WTC11 (cell line): ENCODE measurements at regions not wholly inside any gene's neighbourhood (a gene's known extent, or its start where the extent isn't known, plus 50 kb on each side); places are given as distances from the start of the nearest gene placed in this dataset.
A peak's percentile ranks its signal among the peaks of the same experiment; 100 is the strongest.

Experiments
- ATAC-seq: fragments of 200-7000 bp; cut with Tn5 transposase; 2 replicates; pipeline ENCODE4 v1.10.0; 2021; ENCODE audit warnings: mild to moderate bottlenecking, moderate library complexity
- CTCF ChIA-PET: fragments of 300-600 bp; sonication (Branson Sonifier 250); formaldehyde crosslinking; loops from one replicate; lab custom pipeline; 2021; ENCODE audit warnings: antibody characterized with exemption; lab: Charles Lee
- POLR2A ChIA-PET: fragments of 350-600 bp; sonication (Branson Sonifier 250); formaldehyde crosslinking; loops from one replicate; lab custom pipeline; 2021; ENCODE audit warnings: antibody characterized with exemption; lab: Charles Lee
- DNase-seq: peaks from one replicate; pipeline ENCODE4 v3.0.0; 2021; ENCODE audit warnings: low spot score
- H3K27ac Mint-ChIP-seq: 2 replicates; pipeline ENCODE4 v1.8.0; 2021; ENCODE audit warnings: mixed read lengths
- H3K27me3 Mint-ChIP-seq: 2 replicates; pipeline ENCODE4 v1.8.0; 2021; ENCODE audit warnings: low read depth, mild to moderate bottlenecking, moderate library complexity, mixed read lengths
- H3K36me3 Mint-ChIP-seq: 2 replicates; pipeline ENCODE4 v1.8.0; 2021; ENCODE audit warnings: mixed read lengths
- H3K4me1 Mint-ChIP-seq: 2 replicates; pipeline ENCODE4 v1.8.0; 2022; ENCODE audit warnings: mixed read lengths
- H3K4me3 Mint-ChIP-seq: 2 replicates; pipeline ENCODE4 v1.8.0; 2021; ENCODE audit warnings: mild to moderate bottlenecking, moderate library complexity, mixed read lengths
- H3K9me3 Mint-ChIP-seq: 2 replicates; pipeline ENCODE4 v1.8.0; 2021; ENCODE audit warnings: mixed read lengths
- AFF4 ChIP-seq: sonication (generic); formaldehyde crosslinking; IDR thresholded peaks from 2 replicates; pipeline ENCODE4 v1.8.1; 2023; ENCODE audit warnings: mild to moderate bottlenecking, missing genetic modification reagents, borderline replicate concordance
- CDX4 ChIP-seq: fragments of 250-450 bp; sonication (Bioruptor Pico); IDR thresholded peaks from 2 replicates; pipeline ENCODE4 v1.9.0; 2021; ENCODE audit warnings: moderate library complexity, mild to moderate bottlenecking, inconsistent platforms, borderline replicate concordance
- CREB1 ChIP-seq: sonication (generic); formaldehyde crosslinking; IDR thresholded peaks from 2 replicates; pipeline ENCODE4 v1.8.0; 2023; ENCODE audit warnings: mild to moderate bottlenecking, missing genetic modification reagents
- E2F5 ChIP-seq: sonication (generic); formaldehyde crosslinking; IDR thresholded peaks from 2 replicates; pipeline ENCODE4 v1.8.1; 2022; ENCODE audit warnings: mild to moderate bottlenecking, moderate library complexity, missing genetic modification reagents
- ELF4 ChIP-seq: sonication (generic); formaldehyde crosslinking; IDR thresholded peaks from 2 replicates; pipeline ENCODE4 v1.8.1; 2022; ENCODE audit warnings: low read depth, mild to moderate bottlenecking, moderate library complexity, missing genetic modification reagents
- EMX1 ChIP-seq: fragments of 250-450 bp; sonication (Bioruptor Pico); IDR thresholded peaks from 2 replicates; pipeline ENCODE4 v1.8.0; 2021; ENCODE audit warnings: mild to moderate bottlenecking
- FOXP1 ChIP-seq: sonication (generic); formaldehyde crosslinking; IDR thresholded peaks from 2 replicates; pipeline ENCODE4 v1.8.0; 2022; ENCODE audit warnings: missing genetic modification reagents, mild to moderate bottlenecking, moderate library complexity, borderline replicate concordance
- FOXP4 ChIP-seq: sonication (generic); formaldehyde crosslinking; IDR thresholded peaks from 2 replicates; pipeline ENCODE4 v1.8.0; 2022; ENCODE audit warnings: mild to moderate bottlenecking, missing genetic modification reagents
- HMGXB4 ChIP-seq: sonication (generic); formaldehyde crosslinking; IDR thresholded peaks from 2 replicates; pipeline ENCODE4 v1.8.1; 2023; ENCODE audit warnings: mild to moderate bottlenecking, moderate library complexity, missing genetic modification reagents
- IRF2 ChIP-seq: sonication (generic); formaldehyde crosslinking; IDR thresholded peaks from 2 replicates; pipeline ENCODE4 v1.8.0; 2022; ENCODE audit warnings: low read depth, missing genetic modification reagents, borderline replicate concordance
- MAX ChIP-seq: sonication (generic); formaldehyde crosslinking; IDR thresholded peaks from 2 replicates; pipeline ENCODE4 v1.8.0; 2022; ENCODE audit warnings: mild to moderate bottlenecking, missing genetic modification reagents
- NR3C1 ChIP-seq: sonication (generic); formaldehyde crosslinking; conservative IDR thresholded peaks from 2 replicates; pipeline ENCODE4 v1.8.1; 2023; ENCODE audit warnings: low read depth, mild to moderate bottlenecking, missing genetic modification reagents
- SOX15 ChIP-seq: fragments of 250-450 bp; sonication (Bioruptor Pico); IDR thresholded peaks from 2 replicates; pipeline ENCODE4 v1.9.0; 2021; ENCODE audit warnings: mild to moderate bottlenecking
- STAT6 ChIP-seq: sonication (generic); formaldehyde crosslinking; conservative IDR thresholded peaks from 2 replicates; pipeline ENCODE4 v1.8.1; 2023; ENCODE audit warnings: mild to moderate bottlenecking, low read depth, missing genetic modification reagents, moderate library complexity
- ZMAT4 ChIP-seq: fragments of 250-450 bp; sonication (Bioruptor Pico); IDR thresholded peaks from 2 replicates; pipeline ENCODE4 v1.9.0; 2021; ENCODE audit warnings: mild to moderate bottlenecking
- ZNF138 ChIP-seq: sonication (generic); formaldehyde crosslinking; conservative IDR thresholded peaks from 2 replicates; pipeline ENCODE4 v1.8.1; 2022; ENCODE audit warnings: mild to moderate bottlenecking, moderate library complexity, missing genetic modification reagents
- ZNF425 ChIP-seq: fragments of 250-450 bp; sonication (Bioruptor Pico); conservative IDR thresholded peaks from 2 replicates; pipeline ENCODE4 v1.9.0; 2021; ENCODE audit warnings: mild to moderate bottlenecking
- ZNF512 ChIP-seq: sonication (generic); formaldehyde crosslinking; IDR thresholded peaks from 2 replicates; pipeline ENCODE4 v1.8.1; 2022; ENCODE audit warnings: missing genetic modification reagents, borderline replicate concordance

- Mint-ChIP-seq H3K27ac (no peak overlapping the region), H3K36me3 (no peaks in the 10 kb centered on the region), H3K27me3 (peaks cover 5% of the 10 kb centered on the region), H3K4me1 (peaks cover 61% of the 10 kb centered on the region), H3K9me3 (peaks cover 4% of the 10 kb centered on the region), H3K4me3 (no peak overlapping the region; the same call in 1 of the 2 replicates)
- ATAC-seq, result no peak
- ChIA-PET CTCF (interaction anchor here (0.6 to 0.7 kb wide), 2 partner anchors 205 to 625 kb away, joined by 3 to 4 read pairs; no protein-coding TSS in a partner anchor), POLR2A (no interaction called here)
- DNase-seq, result no peak
- TF ChIP-seq ELF4 (no peak), STAT6 (no peak), HMGXB4 (CRISPR knock-in tag) (no peak), FOXP1 (CRISPR knock-in tag) (no peak), CREB1 (no peak), SOX15 (CRISPR knock-in tag) (no peak), FOXP4 (no peak), EMX1 (CRISPR knock-in tag) (no peak), MAX (CRISPR knock-in tag) (no peak), ZNF138 (CRISPR knock-in tag) (no peak), IRF2 (CRISPR knock-in tag) (no peak), E2F5 (CRISPR knock-in tag) (no peak)
Measured at GRCh38 chr10:62503872-62504271, 129.7 kb downstream of the ZNF365 start.

GRCh38 chr10:62506371-62506770 is 132.2 kb downstream of the ZNF365 start:
- CTCF ChIA-PET, result no interaction called here
- Mint-ChIP-seq H3K36me3 (no peaks in the 10 kb centered on the region), H3K9me3 (no peaks in the 10 kb centered on the region), H3K27ac (no peak overlapping the region), H3K4me3 (no peak overlapping the region), H3K27me3 (peaks cover 27% of the 10 kb centered on the region), H3K4me1 (peaks cover 47% of the 10 kb centered on the region)
- POLR2A ChIA-PET, result no interaction called here
- DNase-seq (no peak), ATAC-seq (peak; percentile 46; the same call in 1 of the 2 replicates)
- TF ChIP-seq CDX4 (CRISPR knock-in tag) (no peak), EMX1 (CRISPR knock-in tag) (no peak), AFF4 (CRISPR knock-in tag) (no peak), ZNF512 (CRISPR knock-in tag) (no peak), ZNF425 (no peak), ZNF138 (CRISPR knock-in tag) (no peak), NR3C1 (no peak), ZMAT4 (CRISPR knock-in tag) (no peak)
